IPS-15b (cell line): ENCODE measurements at regions not wholly inside any gene's neighbourhood (a gene's known extent, or its start where the extent isn't known, plus 50 kb on each side); places are given as distances from the start of the nearest gene placed in this dataset.

Experiments
- H3K27me3 ChIP-seq: one replicate; pipeline ENCODE4 v1.6.1; 2013; ENCODE audit warnings: low read length; ENCODE audit not compliant: control insufficient read depth, insufficient read depth
- H3K36me3 ChIP-seq: one replicate; pipeline ENCODE4 v1.6.1; 2013; ENCODE audit warnings: low read length; ENCODE audit not compliant: control insufficient read depth, insufficient read depth
- H3K4me1 ChIP-seq: one replicate; pipeline ENCODE4 v1.6.1; 2013; ENCODE audit warnings: mild to moderate bottlenecking, low read length; ENCODE audit not compliant: control insufficient read depth, insufficient read depth
- H3K4me3 ChIP-seq: one replicate; pipeline ENCODE4 v1.5.1; 2013; ENCODE audit warnings: low read depth, low read length
- H3K9ac ChIP-seq: one replicate; pipeline ENCODE4 v1.6.1; 2013; ENCODE audit warnings: low read depth, mild to moderate bottlenecking, low read length
- H3K9me3 ChIP-seq: one replicate; pipeline ENCODE4 v1.6.1; 2013; ENCODE audit warnings: mild to moderate bottlenecking, low read length; ENCODE audit not compliant: control insufficient read depth, insufficient read depth

DNA sequence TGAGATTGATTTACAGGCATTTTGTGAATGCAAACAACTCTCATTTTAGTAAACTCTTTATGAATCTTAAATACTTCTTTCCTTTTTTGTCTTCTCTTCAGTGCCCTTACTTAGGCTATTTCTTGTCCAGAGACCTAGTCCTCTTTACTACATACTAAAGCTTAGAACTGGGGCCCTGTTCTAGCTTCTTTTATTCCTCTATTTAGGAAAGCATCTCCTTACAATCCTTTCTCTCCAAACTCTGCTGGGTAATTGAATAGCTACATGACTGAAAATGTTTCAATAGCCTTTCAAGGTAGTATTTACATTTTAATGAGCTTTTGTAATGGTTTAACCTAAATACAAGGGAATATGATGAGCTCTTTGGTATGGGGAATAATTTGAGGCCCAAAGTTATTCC, 1701.5 kb upstream of the TENM3 start:
- Histone ChIP-seq H3K36me3 (no peaks in the 10 kb centered on the region), H3K9me3 (no peaks in the 10 kb centered on the region), H3K27me3 (no peaks in the 10 kb centered on the region), H3K9ac (no peak overlapping the region), H3K4me3 (no peak overlapping the region), H3K4me1 (peaks cover 37% of the 10 kb centered on the region)

DNA sequence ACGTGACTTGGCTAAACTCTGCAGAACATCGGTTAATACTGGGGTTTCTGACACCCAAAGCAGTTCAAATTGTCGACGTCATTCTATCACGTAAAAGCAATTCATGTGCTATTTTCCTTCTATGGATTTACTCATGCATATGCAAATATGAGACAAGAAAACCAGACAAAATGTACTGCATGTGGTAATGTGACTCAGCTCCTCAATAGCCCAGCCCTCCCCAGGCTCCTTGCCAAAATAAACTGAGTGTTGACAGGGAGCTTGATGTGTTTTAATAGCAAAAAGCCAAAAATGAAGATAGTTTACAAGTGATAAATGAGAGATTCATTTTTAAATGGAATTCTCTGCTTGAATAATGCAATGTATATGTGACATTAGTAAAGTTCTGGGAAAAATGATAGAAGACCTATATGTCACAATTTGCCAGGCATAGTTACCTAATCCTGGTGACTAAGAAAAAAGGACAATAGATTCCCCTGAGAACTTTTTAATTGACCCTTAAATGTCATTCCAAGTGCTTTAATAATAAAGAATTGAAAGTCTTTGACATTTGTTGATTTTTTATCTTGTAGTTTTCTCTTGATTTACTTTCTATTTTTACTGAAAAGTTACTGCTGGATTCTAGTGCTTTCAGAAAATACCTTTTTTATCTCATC, 1700.6 kb upstream of the TENM3 start:
- Histone ChIP-seq H3K4me1 (peaks cover 36% of the 10 kb centered on the region), H3K9me3 (no peaks in the 10 kb centered on the region), H3K36me3 (no peaks in the 10 kb centered on the region), H3K9ac (no peak overlapping the region), H3K4me3 (peak overlapping the region; percentile 2), H3K27me3 (no peaks in the 10 kb centered on the region)

DNA sequence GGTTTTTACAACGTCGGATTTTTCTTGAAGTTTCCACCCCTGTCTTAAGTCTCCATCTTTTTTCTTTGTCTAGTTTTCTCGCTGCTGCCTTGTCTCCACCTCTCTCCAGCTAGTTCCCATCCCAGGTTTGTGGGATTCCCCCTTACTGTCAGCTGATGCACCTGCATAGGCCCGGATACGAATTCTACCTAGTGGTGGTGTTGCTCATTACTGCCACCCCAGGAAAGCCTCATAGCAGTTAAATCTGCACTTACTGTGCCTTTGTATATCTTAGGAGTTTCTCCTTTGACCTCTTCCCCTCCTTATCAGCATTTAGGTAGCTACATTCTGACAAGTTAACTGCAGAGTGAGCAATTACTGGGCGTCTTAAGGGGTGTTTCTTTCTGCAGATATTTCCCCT, 1693.1 kb upstream of the TENM3 start:
- H3K4me1 ChIP-seq, result no peaks in the 10 kb centered on the region
- H3K4me3 ChIP-seq, result no peak overlapping the region
- no peaks in the 10 kb centered on the region for H3K27me3 ChIP-seq
- H3K9ac ChIP-seq, result no peak overlapping the region
- H3K36me3 ChIP-seq, result no peaks in the 10 kb centered on the region
- no peaks in the 10 kb centered on the region for H3K9me3 ChIP-seq

DNA sequence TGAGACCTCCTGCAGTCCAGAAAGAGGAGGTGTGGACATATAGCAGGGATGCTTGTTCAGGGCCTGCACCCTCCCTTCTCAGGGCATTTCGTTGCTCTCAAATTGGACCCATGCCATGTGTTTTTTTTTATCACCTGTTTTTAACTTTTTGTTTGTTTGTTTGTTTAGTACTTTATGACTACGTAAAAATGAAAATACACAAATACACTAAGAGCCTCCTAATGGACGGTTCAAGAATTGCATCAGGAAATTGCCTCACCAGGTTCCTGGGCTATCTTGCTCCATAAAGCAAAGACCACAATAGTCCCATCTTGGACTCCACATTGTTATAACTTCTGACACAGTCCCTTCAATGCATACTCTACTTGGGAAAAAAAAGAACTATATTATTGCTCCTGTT, 1685.9 kb upstream of the TENM3 start:
- Histone ChIP-seq H3K9ac (no peak overlapping the region), H3K27me3 (no peaks in the 10 kb centered on the region), H3K4me1 (no peaks in the 10 kb centered on the region), H3K9me3 (no peaks in the 10 kb centered on the region), H3K4me3 (no peak overlapping the region), H3K36me3 (no peaks in the 10 kb centered on the region)

DNA sequence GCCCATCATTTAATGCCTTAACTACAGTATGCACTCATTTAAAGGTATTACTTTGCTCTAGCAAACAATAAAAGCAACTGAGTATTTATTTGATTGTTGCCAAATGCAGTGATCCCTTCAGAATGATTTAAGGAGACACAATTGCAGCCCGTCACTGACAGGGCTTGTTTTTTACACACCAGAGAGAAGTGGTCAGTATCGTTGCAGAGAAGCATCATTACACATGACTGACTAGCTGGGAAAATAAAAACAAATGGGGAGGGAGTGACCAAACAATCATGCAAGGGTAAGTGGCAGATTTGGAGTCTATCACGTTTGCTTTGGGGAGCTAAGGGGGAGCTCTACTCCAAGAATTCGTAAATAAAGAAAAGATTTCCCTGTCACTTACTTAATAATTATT, 1685.3 kb upstream of the TENM3 start:
- H3K36me3 ChIP-seq, result no peaks in the 10 kb centered on the region
- H3K4me1 ChIP-seq, result no peaks in the 10 kb centered on the region
- H3K4me3 ChIP-seq, result no peak overlapping the region
- H3K9me3 ChIP-seq, result no peaks in the 10 kb centered on the region
- no peak overlapping the region for H3K9ac ChIP-seq
- H3K27me3 ChIP-seq, result no peaks in the 10 kb centered on the region

DNA sequence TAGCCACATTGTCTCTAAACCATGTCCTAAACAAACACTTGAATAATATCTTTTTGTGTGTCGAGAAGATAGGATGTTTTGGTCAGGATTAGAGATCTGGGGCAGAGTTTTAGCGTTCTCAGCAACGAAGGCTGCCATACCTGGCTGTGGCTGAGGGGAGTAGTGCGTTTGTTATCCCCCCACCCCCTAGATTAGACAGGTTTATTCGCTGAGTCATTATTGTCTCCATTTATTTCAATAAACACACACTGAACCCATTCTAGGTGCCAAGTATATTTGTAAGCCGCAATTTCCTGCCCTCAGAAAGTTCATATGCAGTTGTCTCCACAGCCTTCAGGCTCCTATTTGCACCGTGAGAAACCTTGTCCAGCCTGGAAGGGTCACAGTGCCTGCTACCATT, 1684.8 kb upstream of the TENM3 start:
- no peak overlapping the region for H3K9ac ChIP-seq
- no peak overlapping the region for H3K4me3 ChIP-seq
- no peaks in the 10 kb centered on the region for H3K36me3 ChIP-seq
- H3K9me3 ChIP-seq, result no peaks in the 10 kb centered on the region
- H3K4me1 ChIP-seq, result no peaks in the 10 kb centered on the region
- no peaks in the 10 kb centered on the region for H3K27me3 ChIP-seq

DNA sequence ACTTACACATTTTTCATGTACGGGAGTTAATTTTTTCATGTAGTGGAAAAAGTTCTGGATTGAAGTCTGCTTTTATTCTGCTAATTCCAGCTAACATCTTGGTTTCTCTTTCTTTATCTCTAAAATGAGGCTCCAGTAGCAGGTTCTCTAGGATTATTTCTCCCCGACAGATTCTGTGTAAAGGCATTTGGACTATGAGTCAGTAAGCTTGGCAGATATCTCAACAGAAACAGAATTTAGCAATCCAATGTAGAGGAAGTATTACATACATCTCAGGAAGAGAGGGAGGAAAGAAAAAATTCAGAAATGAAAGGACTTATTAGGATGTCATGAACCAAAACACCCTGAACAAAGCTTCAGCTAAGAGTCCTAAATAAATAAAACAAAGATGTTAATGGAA, 1682.3 kb upstream of the TENM3 start:
- Histone ChIP-seq H3K4me1 (no peaks in the 10 kb centered on the region), H3K4me3 (no peak overlapping the region), H3K27me3 (no peaks in the 10 kb centered on the region), H3K9ac (no peak overlapping the region), H3K9me3 (no peaks in the 10 kb centered on the region), H3K36me3 (no peaks in the 10 kb centered on the region)

DNA sequence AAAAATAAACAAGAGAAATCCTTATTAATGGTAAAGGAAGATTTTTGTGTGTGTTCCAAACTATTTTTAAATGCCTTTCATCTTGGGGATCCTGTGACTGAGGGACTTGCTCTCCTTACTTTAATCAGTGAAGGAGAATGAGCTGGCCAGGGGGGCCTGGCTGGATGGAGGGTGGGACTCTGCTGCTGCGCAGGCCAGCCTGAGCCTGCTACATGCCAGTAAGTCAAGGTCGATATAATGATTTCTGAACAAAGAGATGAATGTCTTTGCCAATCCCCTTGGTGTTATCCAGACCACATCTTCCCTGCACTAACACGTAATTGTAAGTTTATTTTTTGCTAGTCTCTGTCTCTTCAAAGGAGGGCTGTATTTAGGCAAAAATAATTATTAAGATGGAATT, 1679.2 kb upstream of the TENM3 start:
- Histone ChIP-seq H3K4me3 (no peak overlapping the region), H3K36me3 (no peaks in the 10 kb centered on the region), H3K9ac (no peak overlapping the region), H3K9me3 (no peaks in the 10 kb centered on the region), H3K4me1 (no peaks in the 10 kb centered on the region), H3K27me3 (no peaks in the 10 kb centered on the region)

DNA sequence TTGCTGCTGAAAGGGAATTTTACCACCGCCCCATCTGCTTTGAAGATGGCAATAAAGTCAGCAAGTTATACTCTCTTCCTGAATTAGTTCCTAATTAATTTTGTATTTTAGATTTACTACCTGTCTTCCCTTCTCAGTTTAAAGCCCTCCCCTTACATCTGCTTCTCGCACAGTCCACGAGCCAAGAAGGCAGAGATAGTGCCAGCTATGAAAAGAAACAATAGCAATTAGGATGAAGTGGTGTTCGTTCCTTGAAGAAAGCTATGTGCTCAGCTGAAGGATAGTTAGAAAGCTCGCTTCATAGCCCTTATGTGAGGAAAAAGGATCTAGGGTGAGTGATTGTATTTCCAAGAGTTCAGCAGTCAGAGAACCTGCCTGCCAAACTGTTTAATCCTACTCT, 1678.8 kb upstream of the TENM3 start:
- no peaks in the 10 kb centered on the region for H3K4me1 ChIP-seq
- no peaks in the 10 kb centered on the region for H3K36me3 ChIP-seq
- H3K9me3 ChIP-seq, result no peaks in the 10 kb centered on the region
- H3K4me3 ChIP-seq, result no peak overlapping the region
- no peak overlapping the region for H3K9ac ChIP-seq
- no peaks in the 10 kb centered on the region for H3K27me3 ChIP-seq

DNA sequence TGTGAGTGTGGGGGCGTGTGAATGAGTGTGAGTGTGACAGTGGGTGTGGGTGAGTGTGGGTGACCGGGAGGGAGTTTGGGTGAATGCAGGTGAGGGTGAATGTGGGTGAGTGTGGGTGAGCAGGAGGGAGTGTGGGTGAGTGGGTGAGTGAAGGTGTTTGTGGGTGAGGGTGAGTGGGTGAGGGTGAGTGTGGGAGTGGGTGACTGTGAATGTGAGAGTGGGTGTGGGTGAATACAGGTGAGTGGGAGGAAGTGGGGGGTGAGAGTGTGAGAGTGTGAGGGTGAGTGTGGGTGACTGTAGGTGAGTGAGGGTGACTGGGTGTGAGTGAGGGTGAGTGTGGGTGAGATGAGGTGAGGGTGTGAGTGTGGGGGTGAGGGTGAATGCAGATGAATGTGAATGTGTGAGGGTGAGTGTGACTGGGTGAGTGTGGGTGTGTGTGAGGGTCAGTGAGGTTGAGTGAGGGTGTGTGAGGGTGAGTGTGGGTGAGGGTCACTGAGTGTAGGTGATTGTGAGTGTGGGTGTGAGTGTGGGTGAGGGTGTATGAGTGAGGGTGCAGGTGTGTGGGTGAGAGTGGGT, 1677.3 kb upstream of the TENM3 start:
- Histone ChIP-seq H3K4me1 (no peaks in the 10 kb centered on the region), H3K9ac (no peak overlapping the region), H3K4me3 (no peak overlapping the region), H3K9me3 (no peaks in the 10 kb centered on the region), H3K27me3 (no peaks in the 10 kb centered on the region), H3K36me3 (no peaks in the 10 kb centered on the region)

DNA sequence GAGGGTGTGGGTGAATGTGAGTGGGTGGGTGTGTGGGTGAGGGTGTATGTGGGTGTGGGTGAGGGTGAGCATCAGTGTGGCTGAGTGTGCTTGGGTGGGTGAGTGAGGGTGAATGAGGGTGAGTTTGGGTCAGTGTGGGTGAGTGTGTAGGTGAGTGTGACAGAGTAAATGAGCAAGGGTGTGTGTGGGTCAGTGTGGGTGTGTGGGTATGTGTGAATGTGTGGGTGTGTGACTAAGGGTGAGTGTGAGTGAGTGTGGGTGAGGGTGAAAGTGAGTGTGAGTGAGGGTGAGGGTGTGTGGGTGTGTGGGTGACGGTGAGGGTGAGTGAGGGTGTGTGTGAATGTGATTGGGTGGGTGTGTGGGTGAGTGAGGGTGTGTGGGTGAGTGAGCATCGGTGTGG, 1676.7 kb upstream of the TENM3 start:
- H3K9ac ChIP-seq, result no peak overlapping the region
- H3K27me3 ChIP-seq, result no peaks in the 10 kb centered on the region
- H3K4me1 ChIP-seq, result no peaks in the 10 kb centered on the region
- no peaks in the 10 kb centered on the region for H3K9me3 ChIP-seq
- no peaks in the 10 kb centered on the region for H3K36me3 ChIP-seq
- no peak overlapping the region for H3K4me3 ChIP-seq

DNA sequence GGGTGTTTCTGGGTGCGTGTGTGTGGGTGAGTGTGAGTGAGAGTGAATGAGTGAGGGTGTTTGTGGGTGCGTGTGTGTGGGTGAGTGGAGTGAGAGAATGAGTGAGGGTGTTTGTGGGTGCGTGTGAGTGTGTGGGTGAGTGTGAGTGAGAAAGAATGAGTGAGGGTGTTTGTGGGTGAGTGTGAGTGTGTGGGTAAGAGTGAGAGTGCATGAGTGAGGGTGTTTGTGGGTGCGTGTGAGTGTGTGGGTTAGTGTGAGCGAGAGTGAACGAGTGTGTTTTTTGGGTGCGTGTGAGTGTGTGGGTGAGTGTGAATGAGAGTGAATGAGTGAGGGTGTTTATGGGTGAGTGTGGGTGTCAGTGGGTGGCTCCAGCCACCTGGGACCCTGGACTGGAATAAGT, 1676.1 kb upstream of the TENM3 start:
- Histone ChIP-seq H3K27me3 (no peaks in the 10 kb centered on the region), H3K4me1 (no peaks in the 10 kb centered on the region), H3K4me3 (no peak overlapping the region), H3K9ac (no peak overlapping the region), H3K36me3 (no peaks in the 10 kb centered on the region), H3K9me3 (no peaks in the 10 kb centered on the region)
